HG03354 (cell line): ENCODE measurements at regions not wholly inside any gene's neighbourhood (a gene's known extent, or its start where the extent isn't known, plus 50 kb on each side); places are given as distances from the start of the nearest gene placed in this dataset.

Experiments used
- ATAC-seq: cut with Tn5 transposase; IDR thresholded peaks from one replicate; pipeline ENCODE4 v1.9.1; 2021; ENCODE audit warnings: mild to moderate bottlenecking; ENCODE audit not compliant: unreplicated experiment, poor library complexity, severe bottlenecking

GRCh38 chr15:93245661-93246042 lies 156.6 kb upstream of the RGMA start:
- ATAC-seq, result no peak

DNA sequence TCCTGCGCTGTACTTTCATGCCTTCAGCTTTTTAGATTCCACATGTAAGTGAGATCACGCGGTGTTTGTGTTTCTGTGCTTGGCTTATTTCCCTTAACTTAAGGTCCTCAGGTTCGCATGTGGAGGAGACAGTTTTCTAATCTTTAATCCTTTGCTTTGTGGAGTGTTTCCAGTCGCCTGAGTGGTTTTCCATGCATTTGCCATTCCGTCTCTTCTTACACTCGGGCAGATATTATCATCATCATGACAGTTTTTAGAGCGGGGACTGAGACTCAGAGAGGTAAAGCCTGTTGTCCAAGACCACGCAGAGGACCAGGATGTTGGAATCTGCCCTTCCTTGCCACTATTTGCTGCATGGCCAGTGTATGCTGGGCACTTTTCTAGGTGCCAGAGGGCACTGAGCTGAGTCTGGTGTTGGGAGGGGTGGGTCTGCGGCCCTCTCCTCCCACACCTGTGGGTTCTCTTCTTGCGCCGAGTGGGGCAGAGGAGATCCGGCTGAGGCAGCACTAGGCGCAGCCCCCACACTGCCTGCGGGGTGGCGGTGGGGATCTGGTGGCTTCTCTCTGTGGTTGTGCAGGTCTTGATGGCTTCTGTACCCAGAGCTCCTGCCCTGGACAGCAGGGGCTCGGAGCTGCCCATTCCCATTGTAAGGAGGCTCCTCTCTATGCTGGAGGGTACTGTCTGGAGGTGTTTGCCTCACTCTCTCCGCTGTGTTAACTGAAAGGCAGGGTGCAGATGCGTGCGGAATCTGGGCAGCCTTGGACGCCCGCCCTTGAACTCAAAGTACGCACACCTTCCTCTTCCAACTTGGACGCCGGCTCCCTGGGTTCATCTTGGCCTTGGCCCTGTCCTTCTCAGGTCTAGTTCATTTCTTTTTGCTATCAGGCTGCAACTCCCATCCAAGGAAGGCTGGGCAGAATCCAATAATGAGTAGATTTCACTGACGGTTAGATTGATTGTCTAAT lies 156.0 kb upstream of the RGMA start:
- no peak for ATAC-seq

GRCh38 chr15:93243573-93243972 lies 154.6 kb upstream of the RGMA start:
- ATAC-seq, result no peak

- no peak for ATAC-seq
These were observed 152.9 kb upstream of the RGMA start for GRCh38 chr15:93241696-93242585.

DNA sequence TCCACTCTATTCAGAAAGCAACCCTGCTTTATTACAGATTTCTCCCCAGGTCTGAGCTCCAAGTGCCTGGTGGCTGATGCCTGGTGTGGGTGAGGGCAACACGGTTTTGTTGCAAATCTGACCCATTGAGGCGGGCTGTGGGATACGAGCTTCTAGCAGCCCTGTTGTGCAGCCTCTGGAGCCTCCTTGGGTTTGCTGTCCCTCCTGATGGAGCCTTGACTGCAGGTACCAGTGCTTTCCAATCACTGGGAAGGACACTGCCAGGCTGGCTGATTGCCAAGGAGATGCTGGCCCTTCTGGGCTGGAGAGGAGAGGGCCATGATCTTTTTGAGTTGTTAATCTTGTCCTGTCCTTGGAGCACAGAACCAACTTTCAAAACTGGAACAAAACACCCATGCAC lies 151.0 kb upstream of the RGMA start:
- no peak for ATAC-seq

GRCh38 chr15:93239591-93239990 lies 150.6 kb upstream of the RGMA start:
- no peak for ATAC-seq

GRCh38 chr15:93238641-93239040 lies 149.6 kb upstream of the RGMA start:
- no peak for ATAC-seq

- ATAC-seq, result no peak
These were observed 147.1 kb upstream of the RGMA start for GRCh38 chr15:93235926-93236780.

GRCh38 chr15:93235269-93235668 lies 146.3 kb upstream of the RGMA start:
- no peak for ATAC-seq

DNA sequence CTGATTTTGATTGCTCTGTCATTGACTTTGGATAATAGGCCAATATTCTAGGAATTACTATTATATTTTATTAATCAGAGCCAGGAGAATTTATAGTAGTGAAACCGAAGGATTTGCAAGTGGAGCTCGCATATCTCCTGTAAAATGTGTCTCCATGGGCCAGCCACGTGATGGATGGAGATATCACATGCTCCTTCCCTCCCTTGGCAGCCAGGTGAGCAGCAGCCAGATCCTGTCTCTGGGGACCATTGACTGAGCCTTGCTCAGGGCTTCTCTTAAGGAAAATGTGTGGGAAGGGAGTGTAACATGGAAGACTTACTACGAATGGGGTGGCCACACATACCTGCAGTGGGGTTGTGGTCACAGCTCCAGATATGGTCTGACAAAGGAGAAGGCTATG lies 144.7 kb upstream of the RGMA start:
- no peak for ATAC-seq

GRCh38 chr15:93232845-93233244 lies 143.8 kb upstream of the RGMA start:
- ATAC-seq, result no peak

GRCh38 chr15:93231994-93232393 lies 143.0 kb upstream of the RGMA start:
- ATAC-seq, result no peak

DNA sequence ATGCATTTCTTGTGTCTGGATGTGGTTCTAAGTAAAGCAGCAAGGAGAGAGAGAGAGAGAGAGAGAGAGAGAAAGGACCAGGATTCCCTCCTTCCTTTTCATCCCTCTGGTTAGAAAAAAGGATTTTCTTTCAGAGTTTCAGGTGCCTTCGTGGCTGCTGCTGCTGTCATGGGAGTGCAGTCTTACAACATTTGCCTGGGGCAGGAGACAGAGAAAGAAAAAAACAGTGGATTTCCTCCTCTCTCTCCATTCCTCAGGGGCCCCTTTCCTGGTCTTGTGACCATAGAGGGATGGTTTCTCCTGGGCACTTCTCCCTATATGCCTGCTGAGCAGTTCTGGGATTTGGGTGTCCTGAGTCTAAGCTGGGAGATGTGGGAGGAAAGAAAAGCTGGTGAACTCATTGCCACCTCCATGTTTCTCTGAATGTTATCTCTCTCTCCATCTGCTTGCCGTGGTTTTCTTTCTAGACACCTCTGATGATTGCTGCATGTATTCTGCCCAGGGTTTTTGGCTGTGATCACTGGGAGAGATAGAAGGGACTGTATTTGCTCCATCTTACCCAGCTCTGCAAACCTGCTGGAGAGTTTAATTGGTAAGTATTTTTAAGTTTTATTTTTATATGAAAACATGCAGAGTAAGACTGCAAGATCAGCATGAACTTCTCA lies 142.4 kb upstream of the RGMA start:
- ATAC-seq, result no peak

- ATAC-seq, result no peak
These were observed 139.5 kb upstream of the RGMA start for GRCh38 chr15:93228546-93228945.

- ATAC-seq, result no peak
These were observed 134.8 kb upstream of the RGMA start for GRCh38 chr15:93223803-93224202.

DNA sequence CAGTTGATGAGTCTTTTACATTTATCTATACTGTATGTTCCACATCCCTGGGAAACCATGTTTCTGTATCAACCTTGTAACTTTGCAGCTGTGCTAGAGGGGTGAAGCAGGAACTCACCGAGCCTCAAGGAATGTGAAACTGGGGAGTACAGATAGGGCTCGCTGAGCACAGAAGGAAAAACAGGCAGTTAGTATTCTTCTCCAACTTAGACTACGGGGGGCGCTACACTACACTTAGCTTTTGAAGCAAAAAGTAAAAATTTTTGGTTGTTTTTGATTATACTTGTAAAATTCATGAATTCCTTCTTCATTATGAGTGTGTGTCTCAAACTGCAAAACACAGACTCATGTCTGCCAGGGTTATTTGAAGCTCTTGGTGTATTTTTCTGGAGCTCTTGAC lies 132.7 kb upstream of the RGMA start:
- no peak for ATAC-seq

DNA sequence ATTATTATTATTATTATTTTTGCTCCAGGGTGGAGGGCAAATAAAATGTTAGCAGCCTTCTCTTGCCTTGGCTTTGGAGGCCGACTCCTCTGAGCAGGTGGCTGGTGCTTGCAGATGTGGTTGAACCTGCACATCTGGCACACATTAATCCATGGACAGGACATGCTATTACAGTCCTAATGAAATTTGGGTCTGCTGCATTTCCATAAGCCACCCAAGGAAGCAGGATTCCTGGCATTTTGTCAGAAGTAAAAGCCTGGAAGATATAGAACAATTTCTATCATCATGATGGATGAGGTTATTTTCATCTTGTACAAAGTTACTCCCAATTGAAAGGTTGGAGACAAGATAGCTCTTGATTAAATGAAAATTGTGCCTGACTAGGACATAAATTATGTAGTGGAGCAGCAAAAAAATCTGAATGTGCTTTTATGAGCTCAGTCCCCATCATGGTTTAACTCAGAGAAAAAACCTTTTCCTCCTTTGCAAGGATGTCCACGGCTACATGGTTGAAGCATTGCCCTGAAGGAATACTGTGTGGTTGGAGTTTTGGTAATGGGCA lies 130.9 kb upstream of the RGMA start:
- no peak for ATAC-seq

DNA sequence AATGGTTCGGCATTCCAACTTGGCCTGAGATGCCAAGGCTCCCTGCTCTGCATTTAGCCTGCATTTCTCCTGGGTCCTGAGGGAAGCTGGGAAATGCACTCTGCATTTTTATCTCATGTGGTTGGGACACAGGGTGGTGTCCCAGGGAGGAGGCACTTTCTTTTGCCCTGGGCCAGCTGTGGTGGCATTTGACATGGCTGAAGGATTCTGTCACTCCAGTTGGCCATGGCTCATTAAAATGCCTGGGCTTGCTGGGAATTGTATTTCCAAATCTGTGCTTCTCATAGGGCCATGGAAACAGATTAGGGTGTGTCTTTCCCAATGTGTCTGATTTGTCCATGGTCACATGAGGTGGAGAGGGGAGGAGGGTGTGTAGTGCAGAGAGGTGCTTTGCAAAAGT lies 128.3 kb upstream of the RGMA start:
- no peak for ATAC-seq

GRCh38 chr15:93214106-93214505 lies 125.1 kb upstream of the RGMA start:
- no peak for ATAC-seq
